NCI-H524 treated with DMSO at 0.1 percent for 48 hours (cell line): ENCODE measurements at regions not wholly inside any gene's neighbourhood (a gene's known extent, or its start where the extent isn't known, plus 50 kb on each side); places are given as distances from the start of the nearest gene placed in this dataset.

Source experiments
- DNase-seq: peaks from one replicate; lab custom pipeline; 2025; lab: John Stamatoyannopoulos, UW

GRCh38 chr21:38984568-38984967, 178.8 kb downstream of the ETS2 start:
- DNase-seq, result no peak

- no peak for DNase-seq
Observed at GRCh38 chr21:38983560-38983959, 177.8 kb downstream of the ETS2 start.

- DNase-seq, result no peak
Observed at GRCh38 chr21:38982804-38983203, 177.1 kb downstream of the ETS2 start.

GRCh38 chr21:38982096-38982495, 176.4 kb downstream of the ETS2 start:
- DNase-seq, result no peak

- no peak for DNase-seq
Observed at GRCh38 chr21:38980416-38981313, 174.9 kb downstream of the ETS2 start.

GRCh38 chr21:38979271-38980121, 173.8 kb downstream of the ETS2 start:
- DNase-seq, result no peak

GRCh38 chr21:38976900-38977299, 171.2 kb downstream of the ETS2 start:
- DNase-seq, result no peak

GRCh38 chr21:38973552-38973951, 167.8 kb downstream of the ETS2 start:
- DNase-seq, result no peak

- DNase-seq, result no peak
Observed at GRCh38 chr21:38972078-38972477, 166.3 kb downstream of the ETS2 start.

GRCh38 chr21:38970765-38971164, 165.0 kb downstream of the ETS2 start:
- DNase-seq, result no peak

- DNase-seq, result no peak
Observed at GRCh38 chr21:38968887-38969543, 163.3 kb downstream of the ETS2 start.

GRCh38 chr21:38965910-38966504, 160.3 kb downstream of the ETS2 start:
- no peak for DNase-seq

- no peak for DNase-seq
Observed at GRCh38 chr21:38965241-38965640, 159.5 kb downstream of the ETS2 start.

- DNase-seq, result no peak
Observed at GRCh38 chr21:38963006-38963405, 157.3 kb downstream of the ETS2 start.

GRCh38 chr21:38960251-38960650, 154.5 kb downstream of the ETS2 start:
- DNase-seq, result no peak

GRCh38 chr21:38959692-38960061, 153.9 kb downstream of the ETS2 start:
- no peak for DNase-seq

GRCh38 chr21:38958940-38959691, 153.4 kb downstream of the ETS2 start:
- DNase-seq, result no peak

- no peak for DNase-seq
Observed at GRCh38 chr21:38958323-38958705, 152.6 kb downstream of the ETS2 start.

- no peak for DNase-seq
Observed at GRCh38 chr21:38957575-38958322, 152.0 kb downstream of the ETS2 start.

GRCh38 chr21:38956856-38957571, 151.3 kb downstream of the ETS2 start:
- no peak for DNase-seq
